Limb (tissue), 2 donors: ENCODE measurements at regions not wholly inside any gene's neighbourhood (a gene's known extent, or its start where the extent isn't known, plus 50 kb on each side); places are given as distances from the start of the nearest gene placed in this dataset.

ENCODE experiments used
- DNase-seq, 2 donors: peaks; one replicate each; pipeline ENCODE4 v3.0.0-alpha.2; 2016; ENCODE audit errors: extremely low spot score in 2 of 2

DNA sequence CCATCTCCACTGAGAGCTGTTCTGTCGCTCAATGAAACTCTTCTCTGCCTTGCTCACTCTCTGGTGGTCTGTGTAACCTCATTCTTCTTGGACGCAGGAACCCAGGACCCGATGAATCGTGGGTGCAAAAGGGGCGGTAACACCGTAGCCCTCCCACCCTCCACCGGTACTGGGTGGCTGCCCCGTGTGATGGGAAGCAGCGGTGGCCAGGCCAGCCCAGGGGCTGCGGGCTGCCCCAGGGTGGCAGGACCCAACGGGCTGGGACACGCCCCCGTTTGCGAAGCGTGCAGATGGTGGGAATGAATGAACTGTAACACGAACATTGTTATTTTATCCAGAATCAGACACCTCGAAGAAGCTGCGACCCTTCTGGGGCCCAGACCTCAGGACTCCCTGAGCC is 92.3 kb upstream of the BACE2 start:
- no peak for DNase-seq

DNA sequence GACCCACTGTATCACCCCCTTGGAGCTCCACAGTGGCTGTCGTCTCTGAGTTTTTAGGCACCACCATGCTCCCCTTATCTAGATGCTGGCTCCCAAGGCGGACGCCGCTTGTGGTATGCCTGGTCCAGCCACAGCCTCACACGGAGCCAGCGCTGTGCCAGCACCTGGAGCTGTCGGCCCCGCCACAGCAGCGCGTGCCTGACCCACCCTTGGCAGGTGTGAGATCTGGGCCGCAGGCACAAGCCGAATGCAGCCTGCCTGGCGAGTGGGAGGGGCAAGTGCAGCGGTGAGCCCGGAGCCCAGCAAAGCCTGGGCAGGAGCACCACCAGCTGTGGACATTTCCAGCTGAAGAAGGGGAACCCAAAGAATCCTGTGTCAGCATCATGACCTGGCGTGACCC is 91.9 kb upstream of the BACE2 start:
- no peak for DNase-seq

DNA sequence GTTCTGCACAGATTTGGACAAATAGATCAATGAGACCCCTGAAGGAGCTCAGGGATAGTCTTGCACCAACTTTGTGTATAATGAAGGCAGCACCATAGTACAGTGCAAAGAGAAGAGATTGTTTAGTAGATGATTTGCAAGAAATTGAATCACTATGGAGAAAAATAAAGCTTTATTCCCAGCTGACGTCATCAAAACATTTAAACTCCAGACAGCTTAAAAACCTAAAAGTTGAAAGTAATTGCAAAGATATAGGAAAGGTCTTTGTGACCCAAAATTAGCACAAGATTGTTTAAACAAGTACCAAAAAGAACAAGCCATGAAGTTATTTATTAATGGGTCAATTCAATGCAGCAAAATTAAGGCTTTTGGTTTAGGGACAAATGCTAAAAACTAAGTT is 88.8 kb upstream of the BACE2 start:
- DNase-seq: no peak

DNA sequence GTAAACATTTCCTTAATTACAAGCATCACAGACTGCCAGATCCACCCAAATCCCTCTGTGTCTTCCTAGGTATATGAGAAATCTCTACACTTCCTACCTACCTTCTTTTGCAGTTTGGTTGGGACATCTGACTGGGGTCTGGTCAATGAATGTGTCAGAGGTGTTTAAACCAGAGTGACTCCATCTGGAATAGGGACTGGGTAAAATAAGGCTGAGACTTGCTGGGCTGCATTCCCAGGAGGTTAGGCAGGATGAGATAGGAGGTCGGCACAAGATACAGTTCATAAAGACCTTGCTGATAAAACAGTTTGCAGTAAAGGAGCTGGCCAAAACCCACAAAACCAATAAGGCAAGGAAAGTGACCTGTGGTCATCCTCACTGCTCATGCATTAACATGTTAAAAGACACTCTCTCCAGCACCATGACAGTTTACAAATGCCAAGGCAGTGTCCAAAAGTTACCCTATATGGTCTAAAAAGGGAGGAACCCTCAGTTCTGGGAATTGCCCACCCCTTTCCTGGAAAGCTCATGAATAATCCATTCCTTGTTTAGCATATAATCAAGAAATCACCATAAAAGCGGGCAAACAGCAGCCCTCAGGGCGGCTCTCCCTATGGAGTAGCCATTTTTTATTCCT is 87.4 kb upstream of the BACE2 start:
- no peak for DNase-seq

DNA sequence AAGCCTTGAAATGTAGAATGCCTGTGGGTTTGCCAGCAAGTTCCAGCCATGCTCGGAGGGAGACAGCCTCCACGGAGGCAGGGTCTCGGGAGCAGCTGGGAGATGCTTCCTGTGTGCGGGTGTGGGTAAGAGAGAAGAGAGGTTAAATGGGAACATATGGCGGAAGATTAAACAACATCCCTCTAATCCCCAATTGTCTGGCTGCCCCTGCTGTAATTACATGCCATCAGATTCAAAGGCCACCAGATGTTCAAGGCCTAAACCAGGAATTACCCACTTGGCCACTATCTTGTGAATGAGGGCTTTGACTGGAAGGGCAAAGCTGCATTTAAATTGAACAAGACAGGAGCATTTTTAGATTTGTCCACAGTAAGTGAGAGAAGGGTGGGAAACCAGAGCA is 81.4 kb upstream of the BACE2 start:
- DNase-seq: peak in 1 of 2 donors; percentile 44

DNA sequence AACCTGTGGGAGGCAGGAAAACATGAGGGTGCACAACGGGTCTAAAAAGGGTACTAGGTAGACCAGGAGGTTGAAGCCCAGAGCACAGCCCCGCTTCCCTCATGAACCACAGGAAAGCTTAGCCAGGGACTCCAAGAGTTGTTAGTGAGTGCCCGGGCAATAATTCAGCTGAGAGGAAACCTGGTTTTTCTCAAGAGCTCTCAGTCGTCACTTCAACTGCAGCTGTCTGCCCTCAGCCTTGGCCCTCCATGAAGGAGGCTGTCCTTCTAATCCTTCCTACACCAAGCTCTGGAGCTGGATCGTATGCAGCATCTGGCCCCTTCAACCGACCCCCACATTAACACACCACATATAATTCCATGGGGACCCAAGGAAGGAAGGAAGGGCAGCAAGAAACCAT is 77.0 kb upstream of the BACE2 start:
- DNase-seq: peak in 1 of 2 donors; percentile 48

DNA sequence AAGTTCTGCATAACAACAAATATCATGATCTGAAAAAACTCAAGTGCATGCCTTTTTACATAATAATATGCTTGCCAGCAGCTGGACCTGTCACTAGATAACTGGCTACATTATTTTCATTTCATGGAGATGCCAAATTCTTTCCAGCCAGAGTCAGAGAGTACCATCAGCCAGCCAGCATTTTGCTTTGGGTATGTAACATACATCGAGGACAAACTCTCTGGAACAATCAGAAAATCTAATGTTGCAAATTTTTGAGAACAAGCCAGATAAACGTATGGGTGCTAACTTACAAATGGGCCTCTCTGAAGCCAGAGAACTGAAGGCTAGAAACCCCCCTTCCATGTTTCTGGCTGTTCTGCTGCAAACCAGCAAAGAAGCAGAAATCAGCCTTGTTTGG is 76.3 kb upstream of the BACE2 start:
- DNase-seq: peak in 1 of 2 donors; percentile 56

DNA sequence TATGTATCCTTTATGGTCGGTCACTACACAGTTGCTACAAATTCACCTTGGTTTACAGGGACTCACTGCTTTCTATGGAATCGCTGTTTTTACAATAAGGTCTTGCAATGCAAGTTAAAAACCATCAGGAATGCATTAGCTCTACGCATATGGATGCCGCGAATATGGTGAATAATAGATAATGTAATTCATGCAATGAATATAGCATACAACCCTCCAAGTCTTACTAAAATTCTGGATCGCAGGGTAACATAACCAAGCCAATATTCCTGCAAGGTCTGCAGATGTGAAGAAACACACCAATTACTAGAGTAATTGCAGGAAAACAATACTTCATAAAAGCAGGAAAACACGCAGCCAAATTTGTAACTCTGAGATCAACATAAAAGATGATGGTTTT is 75.6 kb upstream of the BACE2 start:
- DNase-seq: peak in 1 of 2 donors; percentile 40

DNA sequence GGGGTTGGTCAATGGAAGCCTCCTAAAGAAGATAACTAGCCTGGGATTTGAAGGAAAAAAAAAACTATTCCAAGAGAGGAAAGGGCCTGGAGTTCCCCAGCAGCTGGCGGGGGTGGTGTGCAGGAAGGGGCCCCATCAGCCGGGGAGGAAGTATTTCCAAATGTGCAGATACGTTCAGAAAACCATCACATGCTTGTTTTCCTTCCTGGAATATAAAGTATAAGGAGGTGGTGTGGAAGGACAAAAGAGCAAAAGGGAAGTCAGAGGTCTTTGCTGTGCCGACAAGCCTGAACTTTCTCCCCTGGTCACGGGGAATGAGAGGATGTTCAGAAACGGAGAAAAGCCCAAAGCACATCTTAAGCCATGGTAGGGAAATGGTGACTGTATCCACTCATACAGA is 72.0 kb upstream of the BACE2 start:
- DNase-seq: no peak

DNA sequence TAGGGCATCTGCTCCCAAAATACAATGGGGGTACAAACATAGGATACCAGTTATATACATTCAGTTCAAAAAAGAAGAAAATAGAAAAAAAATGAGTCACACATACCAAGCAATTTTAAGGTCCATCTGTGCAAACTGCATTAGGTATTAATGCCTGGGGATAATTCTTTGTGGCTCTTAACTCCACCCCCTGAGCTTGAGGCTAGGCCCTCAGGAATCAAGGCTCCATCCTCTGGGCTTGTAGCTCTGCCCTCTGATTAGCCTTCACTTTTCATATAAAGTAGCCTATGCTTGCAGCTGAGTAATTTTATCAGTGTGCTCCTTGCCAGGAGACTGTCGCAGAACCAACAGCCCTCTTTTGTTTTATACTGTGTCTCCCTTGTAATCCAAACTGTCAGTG is 69.9 kb upstream of the BACE2 start:
- no peak for DNase-seq

DNA sequence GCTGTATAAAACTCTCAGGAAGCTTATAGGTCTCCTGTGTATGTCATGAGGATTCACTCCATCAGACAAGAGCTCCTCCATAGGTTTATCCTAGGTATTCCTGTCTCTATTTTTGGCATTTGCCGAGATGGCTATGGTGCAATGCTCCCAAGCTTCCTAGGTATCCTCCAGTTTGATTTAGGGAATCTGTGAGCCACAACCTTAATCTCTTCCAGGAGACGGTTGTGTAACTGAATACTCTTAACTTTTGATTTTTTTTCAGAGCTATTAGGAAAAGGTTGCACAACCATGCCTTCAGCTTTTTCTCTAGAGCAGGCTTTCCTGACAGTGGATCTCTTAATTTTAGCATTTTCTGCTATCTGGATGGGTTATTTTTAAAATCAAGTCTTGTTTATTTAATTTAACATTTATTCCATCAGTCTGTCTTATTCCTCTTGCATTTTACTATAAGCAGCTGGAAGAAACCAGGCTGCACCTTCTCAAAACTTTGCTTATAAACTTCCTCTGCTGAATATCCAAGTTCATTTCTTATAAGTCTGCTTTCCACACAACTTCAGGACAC is 69.4 kb upstream of the BACE2 start:
- no peak for DNase-seq

DNA sequence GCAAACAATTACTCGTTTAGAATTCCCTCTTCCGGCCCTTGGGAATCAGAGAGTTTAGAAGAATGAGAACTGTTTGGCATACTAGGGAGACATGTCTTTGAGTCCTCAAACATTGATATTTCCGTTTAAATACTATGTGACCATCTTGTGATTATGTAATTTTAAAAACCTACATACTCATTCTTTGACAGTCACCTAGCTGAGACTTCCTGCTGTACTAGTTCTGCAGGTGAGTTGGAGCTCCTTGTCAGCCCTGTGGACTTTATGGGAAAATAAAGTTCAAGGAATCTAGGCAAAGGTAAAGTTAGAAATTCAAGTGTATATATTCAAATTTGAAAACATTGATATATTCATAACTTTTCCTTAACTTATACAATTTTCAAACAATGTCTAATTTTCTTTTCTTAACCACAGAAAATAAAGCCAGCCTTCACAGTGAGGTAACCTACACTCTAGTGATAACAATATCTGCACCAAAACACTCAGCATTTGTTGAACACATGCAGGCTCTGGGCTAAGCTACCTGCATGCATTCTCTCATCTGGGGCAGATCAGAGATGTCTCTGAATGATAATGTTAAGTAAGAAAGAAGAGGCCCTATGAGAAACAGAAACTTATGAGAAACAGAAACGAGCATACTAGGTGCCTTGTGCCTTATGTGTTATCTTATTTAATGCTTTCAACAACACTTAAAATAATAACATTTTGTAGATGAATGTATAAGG is 67.0 kb upstream of the BACE2 start:
- DNase-seq: no peak

DNA sequence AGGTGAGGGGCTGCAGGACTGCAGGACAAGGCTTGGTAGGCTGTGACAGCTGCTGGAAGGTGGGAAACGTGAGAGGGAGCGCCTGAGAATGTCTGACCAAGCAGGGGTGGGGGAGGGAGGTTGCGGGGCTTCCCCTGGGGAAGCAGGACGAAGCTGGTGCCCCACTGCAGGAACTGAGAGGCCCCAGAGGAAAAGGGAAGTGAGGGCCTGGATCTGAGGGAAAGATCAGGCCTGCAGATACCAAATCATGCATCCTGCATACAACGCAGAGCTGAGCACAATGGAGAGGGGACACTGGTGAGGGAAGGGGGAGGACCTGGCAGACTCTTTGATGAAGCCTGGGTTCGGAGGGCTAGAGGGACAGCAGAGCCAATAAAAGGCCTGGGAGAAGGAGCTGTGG is 65.7 kb upstream of the BACE2 start:
- no peak for DNase-seq

DNA sequence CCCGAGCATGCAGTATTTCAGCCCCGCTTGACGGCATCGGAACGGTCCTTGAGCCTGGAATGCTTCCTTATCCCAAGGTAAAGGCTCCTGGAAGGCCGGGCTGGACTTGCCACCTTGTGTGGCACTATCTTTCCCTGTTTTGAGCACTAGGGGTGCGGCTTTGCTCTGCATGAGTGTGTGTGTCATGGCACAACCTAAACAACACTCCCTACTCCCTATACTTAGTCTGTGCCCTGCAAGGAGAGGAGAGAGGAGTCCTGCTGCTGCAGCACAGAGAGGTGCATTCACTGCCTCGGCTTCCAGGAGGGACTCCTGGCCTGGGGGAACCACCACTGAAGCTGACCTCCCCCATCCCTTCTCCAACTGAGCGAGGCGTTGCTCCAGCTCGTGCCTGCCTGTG is 60.4 kb upstream of the BACE2 start:
- DNase-seq: no peak

DNA sequence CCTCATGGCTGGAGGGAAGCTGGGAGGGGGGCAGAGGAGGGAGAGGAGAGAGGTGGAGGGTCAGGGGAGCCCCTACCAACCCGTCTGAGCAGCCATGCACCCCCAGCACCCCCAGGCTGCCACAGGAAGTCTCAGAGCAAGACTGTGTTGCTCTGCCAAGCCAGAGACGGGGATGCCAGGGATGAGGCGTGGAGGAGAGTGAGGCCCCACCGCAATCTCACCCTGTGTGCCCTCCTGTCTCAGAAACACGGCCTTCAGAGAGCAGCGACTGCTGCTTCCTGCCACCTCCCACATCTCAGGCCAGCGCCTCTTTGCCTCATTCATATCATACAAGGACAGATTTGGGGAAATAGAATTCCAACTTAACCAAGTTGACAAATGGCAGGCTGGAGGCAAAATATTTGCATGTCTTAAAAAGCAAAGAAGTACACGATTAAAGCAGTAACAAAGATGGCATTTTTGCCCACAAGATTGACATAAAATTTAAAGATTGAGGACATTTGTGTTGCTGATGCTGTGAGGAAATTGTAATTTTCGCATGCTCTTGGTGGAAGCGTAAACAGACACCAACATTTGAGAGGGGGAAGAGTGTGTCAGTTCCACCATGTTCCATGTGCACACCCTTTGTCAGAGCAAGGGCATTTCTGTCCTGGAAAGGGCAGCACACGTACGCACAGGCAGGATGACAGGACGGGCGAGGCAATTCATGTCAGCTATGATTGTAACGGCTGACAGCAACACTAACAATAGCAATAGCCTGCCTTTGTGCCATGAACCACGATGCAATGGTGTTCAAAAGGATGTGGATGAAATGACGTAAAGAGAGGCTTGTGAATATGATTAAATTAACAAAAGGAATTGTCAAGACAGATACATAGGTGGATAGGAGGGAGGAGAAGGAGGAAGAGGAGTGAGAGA is 59.0 kb upstream of the BACE2 start:
- DNase-seq: no peak

DNA sequence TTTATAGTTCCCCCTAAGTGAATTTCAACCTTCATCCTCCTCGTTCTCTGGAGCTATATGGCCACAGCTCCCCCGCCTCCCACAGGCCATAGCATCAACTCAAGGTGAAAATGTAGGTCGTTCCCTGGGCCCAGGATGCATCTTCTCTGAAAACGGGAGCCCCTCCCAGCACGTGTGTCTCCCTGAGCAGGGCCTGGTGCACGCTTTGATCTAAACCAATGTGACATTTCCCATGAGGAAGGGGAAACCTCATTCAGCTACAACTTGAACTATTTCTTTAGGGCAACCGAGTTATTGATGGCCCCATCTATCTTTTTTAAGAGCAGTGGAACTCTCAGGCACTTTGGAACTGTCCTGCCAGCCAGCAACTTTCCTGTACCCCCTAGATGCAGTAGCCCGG is 57.8 kb upstream of the BACE2 start:
- DNase-seq: no peak

DNA sequence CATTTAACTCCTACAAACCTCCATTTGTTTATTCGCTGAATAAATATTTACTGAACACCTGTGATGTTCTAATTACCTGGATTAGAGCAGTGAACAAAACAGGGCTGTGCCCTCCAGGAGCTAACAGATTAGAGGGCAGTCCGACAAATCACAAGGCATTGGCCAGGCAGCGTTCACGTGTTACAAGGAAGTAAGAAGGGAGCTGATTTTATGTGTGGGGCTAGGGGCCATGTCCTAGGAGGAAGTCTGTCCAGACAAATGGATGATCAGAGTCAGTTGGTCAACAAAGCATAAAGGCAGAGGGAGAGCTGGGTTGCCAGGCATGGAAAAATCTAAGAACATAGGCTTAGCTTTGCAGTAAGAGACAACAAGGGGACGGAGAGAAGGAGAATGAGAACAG is 57.3 kb upstream of the BACE2 start:
- DNase-seq: no peak

DNA sequence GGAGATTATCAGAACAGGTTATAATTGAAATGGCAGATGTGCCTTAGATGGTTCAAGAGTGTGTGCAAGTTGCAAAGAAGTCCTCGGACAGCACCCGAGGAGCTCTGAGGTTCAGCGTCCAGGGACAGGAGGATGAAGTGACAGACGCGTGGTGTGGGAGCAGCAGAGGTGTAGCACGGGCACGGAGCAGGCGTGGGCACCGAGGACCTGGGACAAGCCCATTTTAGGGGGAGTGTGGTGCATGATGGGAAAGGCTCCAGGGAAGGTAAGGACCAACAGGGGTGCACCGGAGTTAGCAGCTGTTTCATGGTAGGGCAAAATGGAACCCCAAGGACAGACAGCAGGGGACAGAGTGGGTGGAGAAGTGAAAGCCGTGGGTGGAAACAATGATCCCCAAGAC is 56.3 kb upstream of the BACE2 start:
- no peak for DNase-seq

DNA sequence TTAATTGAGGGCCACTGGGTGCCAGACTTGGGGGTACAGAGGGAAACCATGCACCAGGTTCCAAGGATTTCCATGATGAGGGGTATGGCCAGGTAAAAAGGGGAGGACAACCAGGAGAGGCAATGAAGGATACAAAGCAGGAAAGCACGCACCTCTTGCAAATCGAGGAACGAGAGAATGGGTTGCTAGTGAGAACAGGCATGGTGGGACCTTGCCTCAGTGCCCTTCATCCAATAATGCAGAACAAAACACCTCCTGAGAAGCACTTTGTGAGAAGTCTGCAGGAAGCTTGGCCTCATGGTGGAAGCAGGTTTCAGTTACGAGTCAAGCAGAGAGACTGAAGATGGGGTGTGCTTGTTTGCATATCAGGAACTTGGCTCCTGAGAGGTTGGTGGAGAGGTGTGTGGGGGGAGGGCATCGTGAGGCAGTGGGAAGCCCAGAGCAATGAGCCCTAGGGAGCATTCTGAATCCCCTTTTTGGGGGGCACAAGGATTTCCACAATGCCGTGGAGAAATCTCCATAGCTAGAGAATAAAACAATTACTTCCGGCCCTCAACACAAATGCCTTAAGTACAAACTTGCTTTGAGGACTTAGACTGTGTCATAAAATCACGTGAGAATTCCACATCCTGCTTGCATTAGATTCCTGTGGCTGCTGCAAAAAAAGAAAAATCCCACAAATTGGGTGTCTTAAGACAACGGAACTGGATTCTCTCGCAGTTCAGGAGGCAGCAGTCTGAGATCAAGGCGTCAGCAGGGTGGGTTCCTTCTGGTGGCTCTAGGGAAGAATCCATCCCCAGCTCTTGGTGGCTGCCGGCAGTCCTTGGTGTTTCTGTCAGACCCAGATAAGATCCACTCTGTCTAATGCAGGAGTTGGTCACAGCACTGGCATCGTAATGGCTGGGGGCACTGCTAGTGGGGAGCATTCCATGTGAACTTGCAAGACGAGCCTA is 54.9 kb upstream of the BACE2 start:
- peak in 1 of 2 donors; percentile 65 for DNase-seq

DNA sequence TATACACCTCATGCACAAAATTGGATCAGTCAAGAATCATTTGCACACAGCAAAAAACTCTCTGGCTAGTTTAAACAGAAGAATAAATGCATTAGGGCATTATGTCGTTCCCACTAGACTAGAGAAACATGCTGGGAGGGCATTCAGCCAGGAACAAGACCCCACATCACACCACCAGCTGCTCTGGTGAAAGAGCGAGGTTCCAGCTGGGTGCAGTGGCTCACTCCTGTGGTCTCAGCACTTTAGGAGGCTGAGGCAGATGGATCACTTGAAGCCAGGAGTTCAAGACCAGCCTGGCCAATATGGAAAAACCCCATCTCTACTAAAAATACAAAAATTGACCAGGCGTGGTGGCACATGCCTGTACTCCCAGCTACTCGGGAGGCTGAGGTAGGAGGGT is 52.1 kb upstream of the BACE2 start:
- no peak for DNase-seq
